ENCODE measurements at regions not wholly inside any gene's neighbourhood (a gene's known extent, or its start where the extent isn't known, plus 50 kb on each side); places are given as distances from the start of the nearest gene placed in this dataset.
A peak's percentile ranks its signal among the peaks of the same experiment; 100 is the strongest.
"Not testable (repeated sequence)": the region's sequence is repeated elsewhere in the genome, so short reads cannot be mapped to it uniquely, and the experiment has no call there.

DNA sequence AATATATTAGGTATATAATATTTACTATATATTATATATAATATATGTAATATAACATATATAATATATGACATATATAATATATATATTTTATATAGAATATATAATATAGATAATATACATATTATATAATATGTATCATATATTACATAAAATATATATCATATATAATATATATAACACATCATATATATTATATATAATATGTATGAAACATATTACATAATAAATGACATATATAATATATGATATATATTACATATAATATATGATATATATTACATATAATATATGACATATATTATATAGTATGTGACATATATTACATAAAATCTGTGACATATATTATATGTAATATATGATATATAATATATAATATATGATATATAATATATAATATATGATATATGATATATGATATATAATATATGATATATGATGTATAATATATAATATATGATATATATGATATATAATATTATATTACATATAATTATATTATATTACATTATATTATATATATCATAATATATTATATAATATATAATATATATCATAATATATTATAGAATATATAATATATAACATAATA is 119.5 kb upstream of the RIMBP3 start:
- no peak overlapping the region for H3K4me3 ChIP-seq (ENCODE audit: low read depth, low read length)
- Mint-ChIP-seq H3K4me1 (no peaks in the 10 kb centered on the region), H3K4me3 (no peak overlapping the region), H3K9me3 (peaks cover 0 to 4% (median 3%) of the 10 kb centered on the region in 7 donors), H3K27me3 (no peaks in the 10 kb centered on the region), H3K36me3 (no peaks in the 10 kb centered on the region), H3K27ac (no peak overlapping the region)
- no peaks in the 10 kb centered on the region for H3K9me3 ChIP-seq (ENCODE audit: control insufficient read depth in 2 of 2, low read length in 2 of 2)
- H3K27me3 ChIP-seq (ENCODE audit: control insufficient read depth, insufficient read depth, low read length), result no peaks in the 10 kb centered on the region
- no peaks in the 10 kb centered on the region for H3K4me1 ChIP-seq (ENCODE audit: control insufficient read depth, insufficient read depth, low read length, poor library complexity, severe bottlenecking)
- H3K36me3 ChIP-seq (ENCODE audit: control insufficient read depth, insufficient read depth, low read length), result no peaks in the 10 kb centered on the region
- H3K27ac ChIP-seq (ENCODE audit: insufficient read depth, low read length, poor library complexity, severe bottlenecking), result no peak overlapping the region
- DNase-seq (no peak), ATAC-seq (ENCODE audit: low read depth in 2 of 2) (no peak)

DNA sequence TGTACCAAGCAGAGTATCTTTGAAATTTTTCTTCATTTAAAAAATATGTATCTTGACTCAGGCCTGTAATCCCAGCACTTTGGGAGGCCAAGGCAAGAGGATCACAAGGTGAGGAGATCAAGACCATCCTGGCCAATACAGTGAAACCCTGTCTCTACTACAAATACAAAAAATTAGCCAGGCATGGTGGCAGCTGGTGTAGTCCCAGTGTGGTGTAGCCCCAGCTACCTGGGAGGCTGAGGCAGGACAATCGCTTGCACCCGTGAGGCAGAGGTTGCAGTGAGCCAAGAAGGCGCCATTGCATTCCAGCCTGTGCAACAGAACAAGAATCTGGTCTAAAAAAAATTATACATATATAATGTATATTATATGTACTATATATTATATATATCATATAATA is 118.7 kb upstream of the RIMBP3 start:
- not testable (repeated sequence) for H3K27me3 Mint-ChIP-seq; H3K36me3 ChIP-seq (ENCODE audit: control insufficient read depth, insufficient read depth, low read length); H3K36me3 Mint-ChIP-seq; H3K9me3 Mint-ChIP-seq; H3K27me3 ChIP-seq (ENCODE audit: control insufficient read depth, insufficient read depth, low read length); H3K4me1 ChIP-seq (ENCODE audit: control insufficient read depth, insufficient read depth, low read length, poor library complexity, severe bottlenecking); H3K27ac Mint-ChIP-seq; H3K4me3 ChIP-seq (ENCODE audit: low read depth, low read length); H3K4me1 Mint-ChIP-seq; H3K27ac ChIP-seq (ENCODE audit: insufficient read depth, low read length, poor library complexity, severe bottlenecking); H3K9me3 ChIP-seq (ENCODE audit: control insufficient read depth in 2 of 2, low read length in 2 of 2); H3K4me3 Mint-ChIP-seq
- DNase-seq (peak; percentile 9 to 48 (median 21)), ATAC-seq (ENCODE audit: low read depth in 2 of 2) (peak; percentile 58)

All from CD4-positive, CD25-positive, alpha-beta regulatory T cell (primary cell).